SK-N-MC (cell line): ENCODE measurements at regions not wholly inside any gene's neighbourhood (a gene's known extent, or its start where the extent isn't known, plus 50 kb on each side); places are given as distances from the start of the nearest gene placed in this dataset.

Experiments
- EZH2 ChIP-seq: fragments of 200-600 bp; sonication (generic); IDR thresholded peaks from one replicate; pipeline ENCODE4 v1.6.1; 2017; ENCODE audit warnings: antibody characterized with exemption
- POLR2AphosphoS5 ChIP-seq: IDR thresholded peaks from 2 replicates; pipeline ENCODE4 v1.6.1; 2012; ENCODE audit warnings: mild to moderate bottlenecking, low read depth, low read length, borderline replicate concordance

GRCh38 chr1:117689997-117690625 is 84.3 kb downstream of the TENT5C start:
- TF ChIP-seq POLR2AphosphoS5 (no peak), EZH2 (no peak)
